AG09309 (cell line): ENCODE measurements at regions not wholly inside any gene's neighbourhood (a gene's known extent, or its start where the extent isn't known, plus 50 kb on each side); places are given as distances from the start of the nearest gene placed in this dataset.

Experiments
- DNase-seq: peaks from one replicate; pipeline ENCODE4 v3.0.0-alpha.2; 2010; ENCODE audit warnings: low read depth
- H3K4me3 ChIP-seq: 2 replicates; pipeline ENCODE4 v1.5.1; 2011; ENCODE audit warnings: mild to moderate bottlenecking, low read depth, low read length, moderate library complexity; ENCODE audit not compliant: control insufficient read depth
- CTCF ChIP-seq: IDR thresholded peaks from 2 replicates; pipeline ENCODE4 v1.5.1; 2011; ENCODE audit warnings: mild to moderate bottlenecking, low read depth, low read length, inconsistent platforms; ENCODE audit not compliant: insufficient read depth, control insufficient read depth; ENCODE audit errors: missing control alignments

- H3K4me3 ChIP-seq, result no peak overlapping the region
- TF ChIP-seq CTCF, result no peak
- peak; percentile 35 for DNase-seq
These were observed 201.9 kb downstream of the WNT5A start for GRCh38 chr3:55285156-55285555.

GRCh38 chr3:55283441-55283925, 203.6 kb downstream of the WNT5A start:
- TF ChIP-seq CTCF, result no peak
- H3K4me3 ChIP-seq, result no peak overlapping the region
- DNase-seq, result no peak

- no peak for TF ChIP-seq CTCF
- DNase-seq, result no peak
- H3K4me3 ChIP-seq, result no peak overlapping the region
These were observed 204.1 kb downstream of the WNT5A start for GRCh38 chr3:55282994-55283393.

- H3K4me3 ChIP-seq, result no peak overlapping the region
- DNase-seq, result no peak
These were observed 215.0 kb downstream of the WNT5A start for GRCh38 chr3:55272031-55272645.

GRCh38 chr3:55271549-55271948, 215.6 kb downstream of the WNT5A start:
- DNase-seq, result no peak
- no peak for TF ChIP-seq CTCF
- no peak overlapping the region for H3K4me3 ChIP-seq

More at GRCh38 chr3:55272031-55272645, 215.0 kb downstream of the WNT5A start:
- no peak for TF ChIP-seq CTCF

- no peak for TF ChIP-seq CTCF
- DNase-seq, result no peak
- no peak overlapping the region for H3K4me3 ChIP-seq
These were observed 216.1 kb downstream of the WNT5A start for GRCh38 chr3:55270976-55271375.
